Tibial nerve (tissue), 4 donors: ENCODE measurements at regions not wholly inside any gene's neighbourhood (a gene's known extent, or its start where the extent isn't known, plus 50 kb on each side); places are given as distances from the start of the nearest gene placed in this dataset.

Experiments used
- DNase-seq, 2 donors: peaks; one replicate each; pipeline ENCODE4 v3.0.0-alpha.2; 2019; ENCODE audit warnings: low spot score in 2 of 2
- H3K27ac ChIP-seq, 4 donors: fragments of 200-600 bp; sonication (generic) in 3 of 4; one replicate each; pipeline ENCODE4 v1.5.1; 2017 to 2019; ENCODE audit warnings: mild to moderate bottlenecking in 1 of 4
- H3K27me3 ChIP-seq, 2 donors: fragments of 200-600 bp; sonication (generic) in 1 of 2; one replicate each; pipeline versions ENCODE4 v1.5.1 to v1.6.0; 2017 to 2019
- H3K36me3 ChIP-seq, 3 donors: fragments of 200-600 bp; sonication (generic); one replicate each; pipeline ENCODE4 v1.5.1; 2018 to 2019
- H3K4me1 ChIP-seq, 4 donors: fragments of 200-600 bp; sonication (generic) in 3 of 4; one replicate each; pipeline ENCODE4 v1.5.1; 2017 to 2019
- H3K4me3 ChIP-seq, 4 donors: fragments of 200-600 bp; sonication (generic) in 3 of 4; one replicate each; pipeline ENCODE4 v1.5.1; 2017 to 2019; ENCODE audit warnings: mild to moderate bottlenecking in 1 of 4, moderate library complexity in 1 of 4
- H3K9me3 ChIP-seq, 4 donors: fragments of 200-600 bp; sonication (generic) in 3 of 4; one replicate each; pipeline ENCODE4 v1.5.1; 2017 to 2019
- EP300 ChIP-seq, 2 donors: sonication (generic); formaldehyde crosslinking; IDR thresholded peaks; one replicate each; pipeline ENCODE4 v1.6.1; 2017; ENCODE audit warnings: antibody characterized with exemption in 2 of 2, mild to moderate bottlenecking in 1 of 2
- POLR2A ChIP-seq, 2 donors: fragments of 450-650 bp; IDR thresholded peaks; one replicate each; pipeline ENCODE4 v1.6.1; 2017; ENCODE audit warnings: antibody characterized with exemption in 2 of 2, mild to moderate bottlenecking in 2 of 2, moderate library complexity in 2 of 2
- WGBS, 2 donors: methylation state at CpG; one replicate each; pipeline ENCODE4 v1.1.5; 2018; 5-methylcytosine and 5-hydroxymethylcytosine counted together
- TF ChIP-seq, protein P1 (sequence below), 5 experiments: fragments of 200-600 bp in 3 of 5; fragments of 450-650 bp in 2 of 5; sonication (generic) in 3 of 5; IDR thresholded peaks; one replicate each; pipeline ENCODE4 v1.5.1; 2016 to 2019; ENCODE audit warnings: antibody characterized with exemption in 5 of 5, mild to moderate bottlenecking in 3 of 5, moderate library complexity in 2 of 5

DNA sequence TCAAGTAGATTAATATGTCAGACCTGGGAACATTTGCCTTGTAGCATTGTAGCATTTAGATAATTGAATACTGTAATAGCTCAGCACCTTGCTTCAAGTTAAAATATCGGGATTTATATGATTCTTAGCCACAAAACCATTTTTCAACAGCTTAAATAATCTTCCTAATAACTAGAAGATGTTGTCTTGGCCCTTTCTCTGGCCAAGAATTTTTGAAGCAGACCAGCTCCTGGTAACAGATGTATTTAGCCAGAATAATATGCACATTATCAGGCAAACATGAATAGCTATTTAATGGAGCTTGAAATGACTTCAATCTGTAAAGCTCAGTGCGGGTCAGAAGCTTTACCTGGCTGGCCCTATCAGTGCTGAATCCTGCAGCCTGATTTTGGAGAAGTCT is 913.1 kb downstream of the AACS start:
- Histone ChIP-seq H3K27me3 (no peaks in the 10 kb centered on the region), H3K36me3 (no peaks in the 10 kb centered on the region), H3K4me3 (no peak overlapping the region), H3K4me1 (peaks cover 0 to 2% (median 0%) of the 10 kb centered on the region in 4 donors), H3K9me3 (no peaks in the 10 kb centered on the region), H3K27ac (no peak overlapping the region)
- no peak for DNase-seq
- TF ChIP-seq EP300 (IDR thresholded peaks at IDR 0.05), result no peak
- TF ChIP-seq POLR2A (IDR thresholded peaks at IDR 0.05), result no peak
- TF ChIP-seq, protein P1, sequence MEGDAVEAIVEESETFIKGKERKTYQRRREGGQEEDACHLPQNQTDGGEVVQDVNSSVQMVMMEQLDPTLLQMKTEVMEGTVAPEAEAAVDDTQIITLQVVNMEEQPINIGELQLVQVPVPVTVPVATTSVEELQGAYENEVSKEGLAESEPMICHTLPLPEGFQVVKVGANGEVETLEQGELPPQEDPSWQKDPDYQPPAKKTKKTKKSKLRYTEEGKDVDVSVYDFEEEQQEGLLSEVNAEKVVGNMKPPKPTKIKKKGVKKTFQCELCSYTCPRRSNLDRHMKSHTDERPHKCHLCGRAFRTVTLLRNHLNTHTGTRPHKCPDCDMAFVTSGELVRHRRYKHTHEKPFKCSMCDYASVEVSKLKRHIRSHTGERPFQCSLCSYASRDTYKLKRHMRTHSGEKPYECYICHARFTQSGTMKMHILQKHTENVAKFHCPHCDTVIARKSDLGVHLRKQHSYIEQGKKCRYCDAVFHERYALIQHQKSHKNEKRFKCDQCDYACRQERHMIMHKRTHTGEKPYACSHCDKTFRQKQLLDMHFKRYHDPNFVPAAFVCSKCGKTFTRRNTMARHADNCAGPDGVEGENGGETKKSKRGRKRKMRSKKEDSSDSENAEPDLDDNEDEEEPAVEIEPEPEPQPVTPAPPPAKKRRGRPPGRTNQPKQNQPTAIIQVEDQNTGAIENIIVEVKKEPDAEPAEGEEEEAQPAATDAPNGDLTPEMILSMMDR (IDR thresholded peaks at IDR 0.05), result no peak
- WGBS, 2 donors, result 57 to 63% methylated on average over 2 of the region's 2 CpGs

DNA sequence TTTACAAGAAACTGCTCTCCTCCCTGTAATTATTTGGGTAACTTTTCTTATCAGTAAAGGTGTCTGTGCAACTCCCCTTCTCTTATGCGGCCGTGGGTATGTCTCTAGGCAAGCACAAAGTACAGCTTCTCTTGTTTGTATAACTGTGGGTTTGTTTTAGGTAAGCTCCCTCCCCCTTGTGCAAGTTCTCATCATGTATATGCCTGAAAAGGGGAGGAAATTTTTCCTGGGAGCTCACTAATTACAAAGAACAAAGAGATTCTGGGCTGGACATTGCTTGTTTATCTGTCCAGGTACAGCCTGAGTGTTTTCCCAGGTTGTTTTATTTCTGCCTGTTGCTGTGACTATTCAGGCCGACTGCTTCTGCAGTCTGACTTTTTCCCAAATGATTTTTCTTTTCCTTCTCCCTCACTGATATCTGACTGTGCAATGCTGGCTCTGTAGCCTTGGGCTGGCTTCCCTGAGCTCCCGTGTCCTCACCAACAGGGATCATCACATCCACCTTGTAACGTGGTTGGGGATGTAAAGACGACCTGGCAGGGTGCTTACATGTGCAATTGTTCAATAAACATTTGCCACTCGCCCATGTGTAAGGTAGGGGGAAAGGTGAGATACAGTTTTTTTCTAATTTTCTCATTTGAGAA is 916.5 kb downstream of the AACS start:
- 67 to 69% methylated on average over 7 of the region's 7 CpGs for WGBS, 2 donors
- Histone ChIP-seq H3K4me3 (no peak overlapping the region), H3K27me3 (peaks cover 0 to 11% of the 10 kb centered on the region in 2 donors), H3K36me3 (no peaks in the 10 kb centered on the region), H3K27ac (no peak overlapping the region), H3K9me3 (no peaks in the 10 kb centered on the region), H3K4me1 (peaks cover 0 to 12% (median 0%) of the 10 kb centered on the region in 4 donors)
- TF ChIP-seq POLR2A (IDR thresholded peaks at IDR 0.05) (no peak), EP300 (IDR thresholded peaks at IDR 0.05) (no peak)
- TF ChIP-seq, protein P1 (IDR thresholded peaks at IDR 0.05), result no peak
- no peak for DNase-seq

DNA sequence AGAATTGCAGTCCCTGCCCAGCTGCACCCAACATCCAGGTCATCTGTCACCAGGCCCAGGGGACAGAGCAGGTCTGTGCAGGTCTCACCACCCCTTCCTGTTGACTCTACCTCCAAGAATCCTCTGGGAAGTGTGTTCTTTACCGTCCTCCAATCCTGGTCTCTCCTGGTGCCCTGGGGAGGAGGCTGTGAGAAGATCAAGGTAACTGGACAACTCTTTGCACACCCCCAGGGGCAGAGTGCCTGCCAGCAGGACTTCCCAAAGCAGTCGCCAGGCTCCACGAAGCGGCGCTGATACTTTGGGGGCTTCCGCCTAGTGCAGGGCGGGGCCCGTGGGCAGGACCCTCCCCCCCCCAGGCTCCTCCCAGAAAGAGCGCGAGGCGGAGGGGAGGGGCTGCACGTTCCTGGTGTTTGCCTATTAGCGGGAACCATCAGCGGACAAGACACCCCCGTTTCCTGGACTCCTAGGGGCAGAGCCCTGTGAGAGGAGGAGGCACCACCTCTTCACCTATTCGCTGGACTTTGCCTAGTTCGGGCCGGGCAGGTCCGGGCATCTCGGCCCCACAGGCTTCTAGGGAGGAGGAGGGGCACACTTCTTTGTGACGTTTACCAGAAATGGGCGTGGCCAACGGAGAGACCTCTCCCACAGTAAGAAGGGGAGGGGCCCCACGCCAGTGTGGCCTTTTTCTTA is 918.0 kb downstream of the AACS start:
- no peak for TF ChIP-seq POLR2A (IDR thresholded peaks at IDR 0.05)
- TF ChIP-seq, protein P1 (IDR thresholded peaks at IDR 0.05), result no peak
- TF ChIP-seq EP300 (IDR thresholded peaks at IDR 0.05), result no peak
- 0 to 3% methylated on average over 12 to 15 of the region's 24 CpGs for WGBS, 2 donors
- Histone ChIP-seq H3K4me1 (peaks cover 0 to 12% (median 0%) of the 10 kb centered on the region in 4 donors), H3K9me3 (no peaks in the 10 kb centered on the region), H3K27ac (peak overlapping the region in 1 of 4 donors; percentile 4), H3K27me3 (peaks cover 0 to 11% of the 10 kb centered on the region in 2 donors), H3K36me3 (no peaks in the 10 kb centered on the region), H3K4me3 (peak overlapping the region; percentile 20 to 46 (median 26))
- peak; percentile 23 to 35 for DNase-seq

GRCh38 chr12:125983784-125984500 is 918.7 kb downstream of the AACS start:
- no peaks in the 10 kb centered on the region for H3K9me3 ChIP-seq
- DNase-seq, result no peak
- WGBS, 2 donors, result 4 to 5% methylated on average over 8 to 12 of the region's 14 CpGs
- peak overlapping the region in 1 of 4 donors; percentile 4 for H3K27ac ChIP-seq
- peaks cover 0 to 12% (median 0%) of the 10 kb centered on the region in 4 donors for H3K4me1 ChIP-seq
- peak overlapping the region; percentile 20 to 46 (median 26) for H3K4me3 ChIP-seq
- H3K36me3 ChIP-seq, result no peaks in the 10 kb centered on the region
- H3K27me3 ChIP-seq, result peaks cover 0 to 11% of the 10 kb centered on the region in 2 donors
- TF ChIP-seq, protein P1 (IDR thresholded peaks at IDR 0.05), result no peak
- TF ChIP-seq POLR2A (IDR thresholded peaks at IDR 0.05) (no peak), EP300 (IDR thresholded peaks at IDR 0.05) (no peak)
